GM12873 (cell line): ENCODE measurements at regions not wholly inside any gene's neighbourhood (a gene's known extent, or its start where the extent isn't known, plus 50 kb on each side); places are given as distances from the start of the nearest gene placed in this dataset.

Source experiments
- CTCF ChIP-seq: IDR thresholded peaks from 2 replicates; pipeline ENCODE4 v1.5.1; 2012; ENCODE audit warnings: low read depth, mild to moderate bottlenecking, moderate library complexity, low read length, control low read depth; ENCODE audit not compliant: insufficient read depth; ENCODE audit errors: missing control alignments

GRCh38 chr11:38266691-38267090, 1668.7 kb upstream of the RAG2 start:
- no peak for TF ChIP-seq CTCF

GRCh38 chr11:38256436-38256835, 1658.4 kb upstream of the RAG2 start:
- no peak for TF ChIP-seq CTCF

- no peak for TF ChIP-seq CTCF
Measured at GRCh38 chr11:38254913-38255312, 1656.9 kb upstream of the RAG2 start.

- TF ChIP-seq CTCF, result no peak
Measured at GRCh38 chr11:38252620-38253019, 1654.6 kb upstream of the RAG2 start.

GRCh38 chr11:38246451-38246850, 1648.4 kb upstream of the RAG2 start:
- TF ChIP-seq CTCF, result no peak

GRCh38 chr11:38226684-38227083, 1628.6 kb upstream of the RAG2 start:
- TF ChIP-seq CTCF, result no peak

GRCh38 chr11:38221295-38221694, 1623.3 kb upstream of the RAG2 start:
- no peak for TF ChIP-seq CTCF
